HS-5 (cell line): ENCODE measurements at regions not wholly inside any gene's neighbourhood (a gene's known extent, or its start where the extent isn't known, plus 50 kb on each side); places are given as distances from the start of the nearest gene placed in this dataset.

Experiments
- DNase-seq: peaks from one replicate; pipeline ENCODE4 v3.0.0-alpha.2; 2012; ENCODE audit warnings: low read depth

GRCh38 chr6:155523821-155524651 lies 68.4 kb upstream of the NOX3 start:
- peak; percentile 48 for DNase-seq

DNA sequence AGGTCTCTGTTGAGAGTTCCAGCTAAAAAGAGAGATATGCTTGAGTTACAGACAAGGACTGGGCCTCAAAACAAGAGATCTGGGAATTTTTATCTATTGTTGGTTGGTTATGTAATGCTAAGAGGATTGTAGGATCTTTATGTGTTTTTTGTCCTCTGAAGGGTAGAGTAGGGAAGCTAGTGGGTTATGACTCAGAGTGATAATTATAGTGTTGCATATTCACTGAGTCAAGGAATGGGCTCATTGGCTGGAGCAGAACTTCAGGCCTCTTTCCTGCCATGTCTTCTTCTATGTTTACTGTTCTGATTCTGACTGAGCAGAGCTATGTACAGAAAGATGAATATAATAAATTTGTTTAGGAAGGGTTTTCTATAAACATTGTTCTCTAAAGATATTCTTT lies 66.1 kb upstream of the NOX3 start:
- DNase-seq: no peak

DNA sequence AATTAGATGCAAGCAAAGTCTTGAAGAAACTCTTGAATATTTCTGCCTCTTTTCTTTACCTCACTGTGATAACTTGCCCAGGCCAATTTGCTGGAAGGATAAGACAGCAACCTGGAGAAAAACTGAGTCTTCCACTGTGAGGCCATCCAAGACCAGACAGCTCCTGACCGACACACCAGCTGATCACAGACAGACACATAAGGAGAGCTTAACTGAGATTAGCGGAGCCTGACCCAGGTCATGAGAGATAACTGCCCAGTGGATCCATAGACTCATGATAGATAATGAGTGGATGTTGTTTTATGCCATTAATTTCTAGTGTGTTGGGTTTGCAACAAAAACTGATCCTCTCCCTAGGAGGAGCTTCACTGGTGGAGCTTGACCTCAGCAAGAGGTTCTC lies 64.4 kb upstream of the NOX3 start:
- no peak for DNase-seq

- DNase-seq: no peak
These were observed 63.6 kb upstream of the NOX3 start for GRCh38 chr6:155519176-155519738.

DNA sequence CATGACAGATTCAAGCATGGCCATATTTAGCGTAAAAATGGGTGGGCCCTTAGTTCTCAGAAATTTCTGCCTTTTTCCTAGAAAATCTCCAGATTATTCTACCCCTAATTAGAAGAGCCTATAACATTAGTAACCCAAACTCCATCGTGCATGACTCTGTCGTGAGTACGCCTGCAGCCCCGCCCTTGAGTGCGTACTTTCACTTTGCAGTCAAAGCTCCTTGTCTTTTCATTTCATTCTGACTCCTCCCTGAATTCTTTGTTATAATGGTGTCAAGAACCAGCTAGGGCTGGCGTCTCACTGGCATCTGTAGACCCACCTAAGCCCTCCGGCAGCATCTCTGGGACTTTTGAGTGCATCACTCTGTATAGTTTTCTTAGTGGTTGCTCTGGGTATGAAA lies 61.7 kb upstream of the NOX3 start:
- no peak for DNase-seq

DNA sequence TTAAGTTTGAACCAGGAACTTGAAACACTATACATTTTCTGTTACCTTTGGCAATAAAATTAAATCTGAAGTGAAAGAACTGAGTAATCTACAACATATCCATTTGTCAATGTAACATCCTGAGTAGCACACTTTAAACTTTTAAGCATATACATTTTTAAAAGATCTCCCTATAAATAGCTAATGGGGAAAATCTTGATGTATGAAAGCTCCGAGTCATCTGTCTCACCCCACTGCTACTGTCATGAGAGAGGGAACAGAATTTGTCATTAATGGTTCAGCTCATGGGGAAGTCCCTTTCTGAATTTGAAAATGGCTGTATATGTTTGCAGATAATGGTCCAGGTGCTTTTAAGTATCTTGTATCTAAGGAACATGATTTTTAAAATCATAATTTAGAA lies 55.2 kb upstream of the NOX3 start:
- DNase-seq: no peak

GRCh38 chr6:155509743-155510475 lies 54.3 kb upstream of the NOX3 start:
- no peak for DNase-seq

- no peak for DNase-seq
These were observed 50.0 kb upstream of the NOX3 start for GRCh38 chr6:155505608-155505989.
